ENCODE measurements at regions not wholly inside any gene's neighbourhood (a gene's known extent, or its start where the extent isn't known, plus 50 kb on each side); places are given as distances from the start of the nearest gene placed in this dataset.
"Not testable (repeated sequence)": the region's sequence is repeated elsewhere in the genome, so short reads cannot be mapped to it uniquely, and the experiment has no call there.

DNA sequence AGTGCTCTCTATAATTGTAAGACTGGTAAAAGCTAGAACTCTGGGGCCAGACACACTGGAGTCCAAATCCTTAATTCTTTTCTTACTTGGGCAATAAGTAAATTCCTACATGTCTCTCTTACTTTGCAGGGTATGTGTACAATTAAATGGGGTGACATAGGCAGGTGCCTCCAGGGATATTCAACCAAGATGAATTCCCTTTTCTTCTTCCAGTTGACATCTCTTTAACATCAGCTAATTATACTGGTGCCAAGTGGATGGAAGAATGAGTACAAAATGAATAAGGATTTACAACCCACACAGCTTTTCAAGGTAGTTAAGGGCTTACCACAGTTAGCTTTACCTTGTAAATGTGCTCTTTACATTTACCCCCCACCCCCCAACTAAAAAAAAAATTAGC is 295.5 kb upstream of the GADL1 start:
- DNase-seq (ENCODE audit: low read depth, low spot score): no peak
- H3K4me3 ChIP-seq (ENCODE audit: low read length): no peak overlapping the region

DNA sequence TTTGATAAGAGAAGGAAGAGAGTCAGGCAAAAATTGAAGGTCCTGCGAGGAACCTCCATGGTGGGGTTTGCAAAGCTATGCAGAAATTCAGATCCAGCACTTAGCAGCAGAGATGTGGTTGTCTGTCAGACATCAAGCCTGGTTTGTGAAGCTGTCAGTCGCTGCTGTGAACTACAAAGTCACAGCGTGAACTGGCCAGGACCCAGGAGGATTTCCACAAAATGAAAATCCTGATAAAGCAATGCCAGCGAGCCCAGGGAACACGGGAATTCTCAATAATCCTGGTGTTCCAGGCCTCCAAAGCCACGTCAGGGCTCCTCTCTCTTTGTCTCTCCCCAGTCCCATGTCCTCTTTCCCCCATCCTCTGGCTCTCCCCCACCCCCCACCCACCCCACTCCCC is 296.9 kb upstream of the GADL1 start:
- no peak overlapping the region for H3K4me3 ChIP-seq (ENCODE audit: low read length)
- no peak for DNase-seq (ENCODE audit: low read depth, low spot score)

DNA sequence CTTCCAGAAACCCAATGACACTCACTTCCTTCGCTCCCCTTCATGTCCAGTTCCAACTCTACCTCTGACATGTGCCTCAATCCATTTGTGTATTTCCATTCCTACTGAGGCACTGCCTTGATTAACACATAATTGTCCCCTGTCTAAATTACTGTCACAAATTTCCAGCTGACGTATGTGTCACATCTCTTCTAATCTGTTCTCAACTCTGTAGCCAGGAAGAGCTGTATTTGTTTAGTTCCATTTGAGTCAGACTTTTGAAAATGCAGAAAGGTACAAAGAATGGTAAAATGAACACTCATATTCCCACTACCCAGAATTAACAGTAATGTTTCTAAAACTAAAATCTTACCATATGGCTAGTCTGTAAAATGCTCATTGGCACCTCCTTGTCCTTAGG is 299.0 kb upstream of the GADL1 start:
- DNase-seq (ENCODE audit: low read depth, low spot score): no peak
- no peak overlapping the region for H3K4me3 ChIP-seq (ENCODE audit: low read length)

DNA sequence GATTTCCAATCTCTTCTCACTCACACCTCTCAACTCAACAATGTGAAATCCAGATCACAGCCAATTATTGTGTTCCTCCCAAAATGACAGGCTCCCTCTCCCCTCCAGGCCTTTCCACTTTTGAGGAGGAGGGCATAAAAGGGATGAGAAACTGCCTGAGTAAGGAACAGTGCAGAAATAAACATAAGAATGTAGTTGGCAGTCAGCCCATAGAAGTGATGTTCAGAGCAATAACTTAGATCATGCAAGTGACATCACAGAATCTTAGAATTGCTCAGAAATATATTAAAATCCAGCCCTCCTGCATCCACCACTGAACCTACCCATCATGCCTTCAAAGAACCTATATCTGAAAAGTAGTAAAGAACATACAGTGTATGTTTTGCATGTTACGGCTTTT is 299.4 kb upstream of the GADL1 start:
- no peak overlapping the region for H3K4me3 ChIP-seq (ENCODE audit: low read length)

DNA sequence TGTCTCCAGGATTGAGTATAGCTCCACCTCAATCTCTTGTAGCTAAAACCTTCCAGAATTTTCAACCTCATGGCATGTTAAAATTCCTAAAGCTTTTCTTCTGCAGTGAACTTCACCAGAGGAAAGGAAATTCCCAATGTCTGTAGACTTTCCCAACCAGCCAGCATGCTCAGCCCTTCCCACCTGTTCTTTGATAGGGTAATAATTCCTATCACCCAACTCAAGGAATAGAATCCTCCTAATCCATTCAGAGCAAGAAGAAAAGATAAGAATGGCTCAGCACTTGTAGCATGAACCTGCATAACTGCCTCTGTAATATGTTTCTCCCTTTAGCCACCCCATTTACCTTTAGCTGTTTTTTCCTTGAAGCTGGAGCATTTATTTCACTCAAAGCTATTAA is 301.8 kb upstream of the GADL1 start:
- DNase-seq (ENCODE audit: low read depth, low spot score): no peak
- no peak overlapping the region for H3K4me3 ChIP-seq (ENCODE audit: low read length)

More for the DNA sequence above, 299.4 kb upstream of the GADL1 start:
- DNase-seq (ENCODE audit: low read depth, low spot score): no peak

DNA sequence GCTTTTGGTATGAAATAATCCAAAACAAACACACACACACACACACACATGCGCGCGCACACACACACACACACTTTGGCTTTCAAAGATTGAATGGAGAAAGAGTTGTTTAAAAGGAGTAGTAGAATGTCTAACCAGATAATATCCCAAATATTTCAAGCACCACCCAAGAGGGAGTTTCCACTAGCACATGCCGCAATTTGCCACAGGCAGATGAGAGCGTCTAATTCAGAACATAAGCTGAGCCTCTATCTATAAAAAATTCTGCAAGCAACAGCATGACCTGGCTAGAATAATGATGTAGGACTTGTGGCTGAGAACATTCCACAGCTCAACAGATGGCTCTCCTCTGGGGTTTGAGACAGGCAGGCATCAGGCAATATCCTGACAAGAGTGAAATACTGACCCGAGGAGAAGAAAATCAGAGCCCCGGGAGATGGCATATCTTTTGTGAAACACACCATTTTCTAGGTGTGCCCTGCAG is 302.5 kb upstream of the GADL1 start:
- H3K4me3 ChIP-seq (ENCODE audit: low read length): no peak overlapping the region
- DNase-seq (ENCODE audit: low read depth, low spot score): no peak

DNA sequence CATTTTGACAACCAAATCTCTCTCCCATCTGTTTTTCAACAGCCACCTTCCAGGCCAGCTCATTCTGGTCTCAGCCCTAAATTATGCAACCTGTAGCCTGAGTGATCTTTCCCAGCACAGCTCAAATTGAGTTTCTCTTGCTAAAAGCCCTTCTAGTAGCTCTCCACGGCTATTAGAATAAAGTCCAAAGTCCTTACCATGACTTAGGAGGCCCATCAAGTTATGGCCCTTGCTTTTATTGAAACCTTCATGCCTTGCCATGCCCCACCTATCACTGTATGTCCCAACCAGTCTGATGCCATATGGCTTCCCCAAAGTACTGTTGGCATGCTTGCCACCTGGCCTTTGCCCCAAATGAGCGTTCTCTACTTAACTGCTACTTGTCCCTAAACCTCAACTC is 303.5 kb upstream of the GADL1 start:
- no peak overlapping the region for H3K4me3 ChIP-seq (ENCODE audit: low read length)
- no peak for DNase-seq (ENCODE audit: low read depth, low spot score)

DNA sequence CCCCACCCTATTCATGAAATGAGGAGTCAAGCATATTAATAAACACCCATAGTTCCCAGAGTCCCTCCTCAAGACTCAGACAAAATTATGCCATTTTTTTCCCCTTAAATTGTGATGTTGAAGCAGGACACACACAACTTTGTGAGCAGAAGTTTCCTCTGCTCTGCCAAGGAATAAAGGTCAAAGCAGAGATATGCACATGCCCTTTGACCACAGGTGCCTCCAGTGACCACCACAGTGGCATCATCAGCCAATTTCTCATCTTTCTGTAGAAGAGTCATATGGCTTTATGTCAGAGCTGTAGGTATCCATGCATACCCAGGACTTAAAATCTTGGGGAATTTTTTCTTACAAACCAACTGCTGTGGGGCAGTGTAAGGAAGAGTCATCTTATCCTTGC is 304.4 kb upstream of the GADL1 start:
- H3K4me3 ChIP-seq (ENCODE audit: low read length): no peak overlapping the region
- DNase-seq (ENCODE audit: low read depth, low spot score): no peak

DNA sequence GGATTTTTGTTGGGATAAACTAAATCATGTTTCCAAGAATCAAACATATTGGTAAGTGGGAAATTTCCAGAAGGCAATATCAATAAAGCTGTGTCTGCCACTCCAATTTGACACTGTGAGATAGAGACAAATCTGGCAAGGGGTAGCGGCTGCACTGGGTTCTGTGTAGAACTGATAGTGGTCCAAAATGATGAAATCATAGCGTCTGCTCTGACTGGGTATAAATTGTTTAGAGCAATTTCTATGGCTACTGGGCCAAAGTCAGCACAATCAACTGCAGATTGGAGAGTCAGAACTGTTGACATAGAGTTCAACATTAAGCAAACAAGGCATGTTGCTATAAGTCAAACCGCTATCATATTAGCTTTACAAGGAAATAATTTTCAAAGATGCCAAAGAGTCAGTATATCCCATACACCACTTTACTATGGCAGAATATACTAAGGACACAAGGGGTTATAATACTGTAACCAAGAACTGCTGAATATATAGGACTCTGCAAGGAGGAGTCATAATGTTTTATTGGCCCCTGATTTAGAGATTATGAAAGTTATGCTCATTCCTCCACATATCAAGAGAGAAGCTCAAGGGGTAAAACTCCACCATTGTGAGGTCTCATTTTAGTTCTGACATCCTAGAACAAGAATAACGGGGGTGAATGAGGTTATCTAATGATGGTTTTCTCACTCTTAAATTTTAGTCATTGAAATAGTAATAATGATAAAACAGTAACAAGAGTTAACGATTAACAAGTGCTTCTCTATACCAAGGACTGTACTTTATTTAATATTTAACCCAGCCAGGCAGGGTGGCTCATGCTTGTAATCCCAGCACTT is 309.7 kb upstream of the GADL1 start:
- no peak overlapping the region for H3K4me3 ChIP-seq (ENCODE audit: low read length)
- DNase-seq (ENCODE audit: low read depth, low spot score): no peak

DNA sequence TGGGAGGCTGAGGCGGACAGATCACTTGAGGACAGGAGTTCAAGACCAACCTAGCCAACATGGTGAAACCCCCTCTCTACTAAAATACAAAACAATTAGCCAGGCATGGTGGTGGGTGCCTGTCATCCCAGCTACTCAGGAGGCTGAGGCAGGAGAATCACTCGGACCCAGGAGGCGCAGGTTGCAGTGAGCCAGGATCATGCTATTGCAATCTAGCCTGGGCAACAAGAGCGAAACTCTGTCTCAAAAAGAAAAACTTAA is 310.3 kb upstream of the GADL1 start:
- not testable (repeated sequence) for H3K4me3 ChIP-seq (ENCODE audit: low read length); DNase-seq (ENCODE audit: low read depth, low spot score)

DNA sequence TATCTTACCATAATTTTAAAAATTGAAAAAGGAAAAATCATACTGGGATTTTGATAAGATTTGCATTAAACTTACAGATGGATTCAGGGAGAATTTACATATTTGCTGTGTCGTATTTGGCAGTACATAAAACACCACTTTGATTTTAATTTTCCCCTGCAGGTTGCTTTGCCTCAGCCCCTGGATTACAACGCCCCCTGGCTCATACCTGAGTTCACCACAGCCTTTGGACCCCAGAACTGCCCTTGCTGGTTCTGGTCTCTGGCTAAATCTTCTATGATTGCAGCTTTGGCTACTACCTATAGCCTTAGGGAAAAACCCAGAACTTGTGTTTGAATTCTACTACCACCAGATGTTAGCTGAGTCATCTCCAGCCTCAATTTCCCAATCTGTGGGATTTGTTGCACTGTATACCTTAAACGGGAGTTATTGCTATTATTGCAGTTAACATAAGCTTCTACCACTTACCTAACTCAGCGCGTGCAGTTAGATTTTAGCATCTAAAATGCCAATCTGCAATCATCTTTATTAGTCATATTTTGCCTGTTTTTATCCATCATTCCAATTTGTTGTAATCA is 315.7 kb upstream of the GADL1 start:
- H3K4me3 ChIP-seq (ENCODE audit: low read length): no peak overlapping the region
- peak; percentile 32 for DNase-seq (ENCODE audit: low read depth, low spot score)

DNA sequence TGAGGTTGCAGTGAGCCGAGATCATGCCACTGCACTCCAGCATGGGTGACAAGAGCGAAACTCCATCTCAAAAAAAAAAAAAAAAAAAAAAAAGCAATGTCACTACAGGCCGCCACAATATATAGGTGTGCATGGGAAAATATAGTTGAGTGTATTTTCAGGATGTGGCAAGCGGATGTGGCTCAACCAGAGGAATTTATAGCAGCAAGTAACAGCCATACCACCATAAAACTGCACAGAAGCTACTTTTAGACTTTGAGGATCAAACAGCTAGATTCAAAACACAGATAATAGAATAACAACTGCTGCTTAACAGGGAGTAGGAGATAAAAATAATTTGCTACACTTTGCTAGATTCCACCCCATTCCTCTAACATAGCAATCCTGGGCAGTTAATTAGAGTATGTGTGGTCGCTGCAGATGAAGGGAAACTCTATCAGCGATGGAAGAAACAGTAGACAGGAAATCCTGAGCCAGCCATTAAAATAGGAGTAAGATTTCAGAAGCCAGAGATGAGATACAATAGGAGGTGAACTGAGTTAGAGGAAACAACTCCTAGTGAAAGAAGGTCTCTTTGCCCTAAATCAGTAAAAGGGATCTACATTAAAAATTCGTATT is 318.7 kb upstream of the STT3B start:
- peak overlapping the region; percentile 9 for H3K4me3 ChIP-seq (ENCODE audit: low read length)
- peak; percentile 100 for DNase-seq (ENCODE audit: low read depth, low spot score)

DNA sequence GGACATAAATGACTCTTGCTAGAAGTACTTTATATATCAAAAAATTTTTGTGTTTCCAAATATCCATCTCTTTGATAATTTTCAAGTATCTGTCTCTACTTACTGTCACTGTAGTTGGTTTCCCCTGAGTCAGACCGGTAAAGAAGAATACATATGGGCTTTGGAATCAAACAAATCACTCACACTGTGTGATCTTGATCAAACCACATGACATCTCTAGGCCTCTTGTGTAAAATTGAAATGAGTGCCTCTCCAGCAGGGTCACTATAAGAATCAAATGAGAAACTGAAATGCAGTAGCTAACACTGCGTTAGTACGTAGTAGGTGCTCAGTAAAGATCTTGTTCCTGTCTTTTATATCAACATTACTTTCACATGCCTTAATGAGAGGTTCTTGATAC is 314.6 kb upstream of the STT3B start:
- peak; percentile 79 for DNase-seq (ENCODE audit: low read depth, low spot score)
- no peak overlapping the region for H3K4me3 ChIP-seq (ENCODE audit: low read length)

DNA sequence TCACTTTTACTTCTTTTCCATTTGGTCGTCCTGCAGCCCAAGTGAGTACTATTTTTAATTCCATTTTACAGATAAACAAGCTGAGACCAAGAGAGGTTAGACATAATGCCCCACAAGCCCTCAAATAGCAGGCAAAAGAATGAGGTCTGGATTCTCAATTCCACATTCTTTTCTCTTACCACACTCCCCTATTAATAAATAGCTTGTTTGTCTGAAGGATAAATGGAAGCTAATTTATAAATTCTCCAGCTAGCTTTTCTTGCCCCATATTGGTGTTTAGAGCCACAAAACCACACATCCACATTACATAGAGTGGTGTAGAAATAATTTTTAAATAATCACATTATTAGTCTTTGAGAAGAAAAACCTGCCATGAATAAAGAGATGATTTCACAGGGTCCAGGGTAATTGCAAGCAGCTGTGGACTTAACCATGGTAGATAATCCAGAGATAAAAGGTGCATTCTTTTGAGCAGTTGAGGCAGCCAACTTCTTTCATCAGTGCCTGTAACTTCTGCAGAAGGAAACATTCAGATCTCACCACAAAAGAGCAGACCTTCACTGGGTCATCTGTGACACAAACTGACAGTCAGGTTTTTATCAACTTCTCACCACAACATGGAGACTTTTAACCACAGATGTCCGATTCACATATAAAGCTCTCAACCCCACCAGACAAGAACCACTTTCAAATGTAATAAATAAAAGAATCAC is 313.4 kb upstream of the STT3B start:
- H3K4me3 ChIP-seq (ENCODE audit: low read length): no peak overlapping the region
- DNase-seq (ENCODE audit: low read depth, low spot score): peak; percentile 89

DNA sequence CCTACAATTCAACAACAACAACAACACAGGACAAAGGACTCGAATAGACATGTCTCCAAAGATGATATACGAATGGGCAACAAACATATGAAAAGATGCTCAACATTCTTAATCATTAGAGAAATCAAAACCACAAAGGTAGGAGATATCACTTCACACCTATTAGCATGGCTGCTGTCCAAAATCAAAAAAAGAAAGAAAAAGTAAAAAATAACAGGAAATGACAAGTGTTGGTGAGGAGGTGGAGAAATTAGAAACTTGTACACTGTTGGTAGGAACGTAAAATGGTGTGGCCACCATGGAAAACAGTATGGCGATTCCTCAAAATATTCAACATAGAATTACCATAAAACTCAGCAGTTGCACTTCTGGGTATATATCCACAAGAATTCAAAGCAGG is 312.3 kb upstream of the STT3B start:
- H3K4me3 ChIP-seq (ENCODE audit: low read length): no peak overlapping the region
- no peak for DNase-seq (ENCODE audit: low read depth, low spot score)

DNA sequence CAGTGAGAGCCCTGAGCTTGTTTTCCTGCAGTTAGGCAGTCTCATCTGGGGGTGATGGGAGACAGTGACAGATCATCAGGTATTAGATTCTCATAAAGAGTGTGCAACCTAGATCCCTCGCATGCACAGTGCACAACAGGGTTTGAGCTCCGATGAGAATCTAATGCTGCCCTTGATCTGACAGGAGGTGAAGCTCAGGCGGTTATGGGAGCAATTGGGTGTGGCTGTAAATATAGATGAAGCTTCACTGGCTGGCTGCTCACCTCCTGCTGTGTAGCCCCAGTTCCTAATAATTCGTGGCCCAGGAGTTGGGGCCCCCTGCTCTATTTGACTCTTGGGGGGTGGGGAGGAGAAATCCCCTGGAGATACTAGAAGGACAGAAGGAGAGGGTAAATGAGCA is 309.4 kb upstream of the STT3B start:
- H3K4me3 ChIP-seq (ENCODE audit: low read length): no peak overlapping the region; the same call in 1 of the 2 replicates
- peak; percentile 81 for DNase-seq (ENCODE audit: low read depth, low spot score)

DNA sequence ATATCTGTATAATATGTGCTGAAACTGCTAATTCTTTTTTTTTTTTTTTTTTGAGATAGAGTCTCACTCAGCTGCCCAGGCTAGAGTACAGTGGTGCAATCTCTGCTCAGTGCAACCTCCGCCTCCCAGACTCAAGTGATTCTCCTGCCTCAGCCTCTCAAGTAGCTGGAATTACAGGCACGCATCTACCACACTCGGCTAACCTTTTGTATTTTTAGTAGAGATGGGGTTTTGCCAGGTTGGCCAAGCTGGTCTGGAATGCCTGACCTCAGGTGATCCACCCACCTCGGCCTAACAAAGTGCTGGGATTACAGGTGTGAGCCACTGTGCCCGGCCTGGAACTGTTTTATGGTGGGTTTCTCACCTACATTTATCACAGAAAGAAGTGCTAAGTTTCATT is 307.8 kb upstream of the STT3B start:
- peak overlapping the region; percentile 47 for H3K4me3 ChIP-seq (ENCODE audit: low read length)
- DNase-seq (ENCODE audit: low read depth, low spot score): no peak

DNA sequence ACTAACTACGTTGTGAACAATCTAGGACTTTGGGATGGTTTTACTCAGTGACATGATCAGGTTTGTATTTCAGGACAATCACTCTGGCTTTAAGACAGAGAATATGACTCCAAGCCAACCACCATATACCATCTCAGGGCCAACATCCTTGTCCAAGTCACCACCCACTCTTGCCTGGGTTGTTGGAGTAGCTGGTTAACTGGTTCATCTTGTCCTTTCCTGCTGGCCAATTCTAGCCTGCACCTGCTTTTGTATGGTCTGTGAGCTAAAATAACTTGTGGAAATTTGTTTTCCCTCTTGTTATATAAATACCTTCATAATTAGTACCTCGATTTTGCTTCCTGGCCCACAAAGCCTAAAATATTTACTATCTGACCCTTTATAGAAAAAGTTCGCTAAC is 306.8 kb upstream of the STT3B start:
- no peak for DNase-seq (ENCODE audit: low read depth, low spot score)
- peak overlapping the region; percentile 47 for H3K4me3 ChIP-seq (ENCODE audit: low read length)

DNA sequence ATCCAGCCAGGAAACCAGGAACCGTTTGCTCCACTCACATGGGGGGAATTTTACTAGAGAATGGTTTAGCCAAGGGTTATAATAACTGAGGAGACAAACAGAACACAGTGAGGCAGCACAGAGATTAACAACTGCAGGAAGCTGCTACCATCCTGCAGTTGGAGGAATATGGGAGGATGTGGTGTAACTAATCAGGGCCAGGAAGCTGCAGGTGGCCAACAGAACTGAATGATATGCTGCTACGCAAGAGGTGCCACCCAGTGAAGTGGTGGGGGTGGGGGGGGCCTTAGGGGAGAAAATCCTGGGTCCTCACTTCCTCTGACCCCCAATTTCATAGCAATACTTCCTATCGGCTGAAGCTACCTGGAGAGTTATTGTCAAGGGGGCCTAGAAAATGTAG is 306.4 kb upstream of the STT3B start:
- DNase-seq (ENCODE audit: low read depth, low spot score): peak; percentile 99
- peak overlapping the region; percentile 47 for H3K4me3 ChIP-seq (ENCODE audit: low read length)

DNA sequence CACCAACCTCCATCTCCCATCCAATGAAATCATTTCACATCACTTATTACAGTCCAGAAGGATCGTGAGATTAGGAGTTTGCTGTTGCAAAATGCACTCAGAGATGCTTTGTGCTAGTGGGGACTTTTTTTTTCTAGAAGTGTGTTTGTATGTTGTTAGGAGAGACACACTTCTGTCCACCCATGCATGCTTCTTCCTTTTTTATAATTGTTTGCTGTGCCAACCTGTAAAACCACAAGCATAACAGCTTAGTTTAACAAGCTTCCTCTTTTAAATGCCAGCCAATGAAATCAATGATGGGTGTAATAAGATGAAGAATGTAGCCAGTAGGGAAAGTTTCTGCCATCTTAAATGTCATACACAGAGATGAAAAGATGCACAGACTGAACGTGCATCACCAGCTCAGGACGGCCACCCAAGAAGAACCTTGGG is 305.6 kb upstream of the STT3B start:
- no peak overlapping the region; the same call in 1 of the 2 replicates for H3K4me3 ChIP-seq (ENCODE audit: low read length)
- peak; percentile 92 for DNase-seq (ENCODE audit: low read depth, low spot score)
